ENCODE measurements at regions not wholly inside any gene's neighbourhood (a gene's known extent, or its start where the extent isn't known, plus 50 kb on each side); places are given as distances from the start of the nearest gene placed in this dataset.

DNA sequence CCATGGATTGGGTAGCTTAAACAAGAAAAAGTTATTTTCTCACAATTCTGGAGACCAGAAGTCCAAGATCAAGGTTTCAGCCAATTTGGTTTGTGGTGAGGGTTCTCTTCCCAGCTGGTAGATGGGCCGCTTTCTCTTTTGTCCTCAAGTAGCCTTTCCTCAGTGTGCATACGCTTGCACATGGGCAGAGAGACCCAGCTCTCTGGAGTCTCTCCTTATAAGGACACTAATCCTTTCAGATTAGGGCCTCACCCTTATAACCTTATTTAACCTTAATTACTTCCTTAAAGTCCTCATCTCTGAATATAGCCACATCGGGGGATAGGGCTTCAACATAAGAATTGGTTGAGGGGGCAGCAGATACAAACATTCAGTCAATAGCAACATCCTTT lies 68.4 kb upstream of the NLK start:
- DNase-seq = no peak

DNA sequence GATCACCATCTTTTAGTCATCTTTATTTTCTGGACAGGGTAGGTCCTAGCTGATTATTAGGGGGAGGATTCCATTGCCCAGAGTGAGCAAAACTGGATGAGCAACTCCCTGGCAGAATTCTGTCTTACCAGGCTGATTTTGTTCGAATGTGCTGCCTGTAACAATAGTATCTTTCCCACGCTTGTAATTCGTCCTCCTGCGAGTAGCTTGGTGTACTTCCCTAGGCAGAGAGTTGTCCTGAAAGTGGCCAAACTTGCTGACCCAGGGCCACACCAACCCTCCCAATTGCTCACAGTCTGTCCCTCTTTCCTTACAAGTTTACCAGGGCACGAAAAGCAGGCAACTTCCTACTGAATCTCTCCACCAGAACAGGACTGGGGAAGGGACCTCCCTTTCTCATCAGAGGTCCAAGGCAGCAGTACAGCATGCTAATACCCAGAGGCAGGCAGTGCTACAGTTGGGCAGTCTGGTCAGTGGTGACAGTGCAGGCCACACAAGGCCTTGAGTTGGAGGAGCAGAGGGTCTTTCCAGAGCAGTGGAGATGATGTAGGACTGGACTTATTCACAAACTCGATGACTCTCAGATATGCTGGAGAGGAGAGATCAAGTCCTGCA lies 67.8 kb upstream of the NLK start:
- no peak for DNase-seq

DNA sequence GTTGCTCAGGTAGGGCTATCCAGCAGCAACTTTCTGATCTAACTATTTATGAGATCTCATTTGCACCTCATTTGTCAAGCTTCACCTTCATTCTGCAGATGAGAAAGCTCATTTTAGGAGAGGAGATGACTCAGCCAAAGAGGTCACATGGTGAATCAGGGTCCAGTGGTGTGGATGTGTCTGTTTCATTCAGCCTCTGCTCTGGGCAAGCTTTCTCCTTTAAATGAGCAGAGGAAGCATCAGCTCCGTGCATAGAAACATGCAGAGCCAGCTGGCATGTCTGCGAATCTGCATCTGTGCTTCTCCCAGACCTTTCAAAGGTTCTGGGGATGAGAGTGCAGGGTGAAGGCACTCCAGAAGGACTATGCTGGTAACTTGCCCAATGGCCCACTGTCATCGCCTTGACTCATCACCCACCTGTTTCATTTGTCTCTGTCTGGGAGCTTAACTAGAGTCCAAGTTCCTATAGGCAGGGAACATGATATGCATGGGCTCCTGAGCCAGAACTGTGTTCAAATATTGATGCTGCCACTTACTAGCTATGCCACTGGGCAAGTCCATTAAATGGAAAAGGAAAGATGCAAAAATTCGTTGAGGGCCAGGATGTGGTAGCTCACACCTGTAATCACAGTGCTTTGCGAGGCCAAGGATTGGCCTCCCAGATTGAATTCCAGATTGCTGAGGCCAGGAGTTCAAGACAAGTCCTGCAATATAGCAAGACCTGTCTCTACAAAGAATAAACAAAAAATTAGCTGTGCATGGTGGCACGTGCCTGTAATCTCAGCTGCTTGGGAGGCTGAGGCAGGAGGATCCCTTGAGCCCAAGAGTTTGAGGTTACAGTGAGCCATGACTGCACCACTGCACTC lies 67.1 kb upstream of the NLK start:
- DNase-seq = no peak

DNA sequence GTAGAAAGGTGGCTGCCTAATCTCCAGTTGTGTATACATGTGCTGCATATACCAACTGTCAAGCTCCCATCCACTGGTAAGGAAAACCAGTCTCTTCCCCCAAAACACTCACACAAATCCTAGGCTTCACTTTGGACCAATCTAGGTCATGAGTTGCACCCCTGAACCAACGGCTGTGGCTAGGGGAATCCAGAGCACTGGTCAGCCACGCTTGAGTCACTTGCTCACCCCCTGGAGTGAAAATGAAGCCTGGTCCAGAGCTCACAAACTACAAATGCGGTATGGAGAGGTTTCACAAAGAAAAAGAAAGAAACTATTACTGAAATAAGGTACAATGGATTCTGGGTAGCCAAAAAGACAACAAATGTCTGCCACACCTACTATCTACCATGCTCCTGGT lies 66.1 kb upstream of the NLK start:
- DNase-seq = no peak

- no peak for DNase-seq
These were observed 64.5 kb upstream of the NLK start for GRCh38 chr17:27977751-27978688.

GRCh38 chr17:27978689-27979175 lies 63.7 kb upstream of the NLK start:
- DNase-seq = no peak

DNA sequence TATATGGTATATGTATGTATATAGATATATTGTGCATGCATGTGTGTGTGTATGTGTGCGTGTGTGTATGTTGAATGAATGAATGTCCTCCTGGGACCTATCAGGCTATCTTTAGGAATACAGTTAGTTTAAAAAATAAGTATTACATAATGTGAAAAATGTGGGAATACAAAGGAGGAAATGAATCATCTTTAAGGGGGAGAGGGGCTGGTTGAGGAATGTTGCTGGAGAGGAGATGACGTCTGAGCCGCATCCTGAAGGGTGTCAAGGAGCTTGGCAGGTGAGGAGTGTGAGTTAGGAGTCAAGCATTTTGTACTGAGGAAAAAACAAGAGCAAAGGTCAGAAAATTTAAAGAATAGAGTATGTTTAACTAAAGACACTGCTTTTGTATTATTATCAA lies 62.4 kb upstream of the NLK start:
- DNase-seq = no peak

GRCh38 chr17:27981978-27982377 lies 60.5 kb upstream of the NLK start:
- DNase-seq = no peak

DNA sequence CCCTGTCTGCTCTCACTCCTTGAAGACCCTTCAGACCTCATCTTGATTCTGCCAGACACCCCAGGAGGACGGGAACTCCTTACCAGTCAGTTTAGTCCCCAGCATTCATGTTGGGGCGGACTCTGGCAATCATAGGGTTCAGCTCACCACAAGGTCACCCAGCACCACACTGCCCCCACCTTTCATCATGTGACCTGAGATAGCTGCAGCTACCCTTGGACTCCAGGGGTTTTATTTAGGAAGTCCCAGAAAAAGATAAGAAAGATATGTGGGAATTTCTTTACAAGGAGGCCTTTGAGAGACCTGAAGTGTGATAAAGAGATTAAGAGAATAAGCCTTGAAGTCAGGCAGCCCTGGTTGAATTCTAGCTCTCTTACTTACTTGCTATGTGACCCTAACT lies 59.8 kb upstream of the NLK start:
- no peak for DNase-seq

DNA sequence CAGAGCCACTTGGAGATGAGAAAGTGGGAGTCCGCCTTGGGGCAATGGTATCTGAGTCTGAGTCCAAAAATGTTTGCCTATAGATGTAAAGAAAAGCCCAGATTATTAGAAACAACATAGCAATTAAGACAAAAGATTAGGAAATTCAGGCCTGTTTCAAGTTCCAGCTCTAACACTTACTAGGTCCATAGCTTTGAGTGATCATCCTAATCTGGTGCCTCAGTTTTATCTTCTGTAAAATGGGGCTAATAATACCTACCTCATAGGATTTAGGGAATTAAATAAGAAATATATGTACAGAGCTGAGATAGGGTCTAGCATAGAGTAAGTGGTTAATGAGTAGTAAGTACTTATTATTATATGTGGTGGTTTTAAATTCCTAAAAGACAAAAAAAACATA lies 58.6 kb upstream of the NLK start:
- no peak for DNase-seq

DNA sequence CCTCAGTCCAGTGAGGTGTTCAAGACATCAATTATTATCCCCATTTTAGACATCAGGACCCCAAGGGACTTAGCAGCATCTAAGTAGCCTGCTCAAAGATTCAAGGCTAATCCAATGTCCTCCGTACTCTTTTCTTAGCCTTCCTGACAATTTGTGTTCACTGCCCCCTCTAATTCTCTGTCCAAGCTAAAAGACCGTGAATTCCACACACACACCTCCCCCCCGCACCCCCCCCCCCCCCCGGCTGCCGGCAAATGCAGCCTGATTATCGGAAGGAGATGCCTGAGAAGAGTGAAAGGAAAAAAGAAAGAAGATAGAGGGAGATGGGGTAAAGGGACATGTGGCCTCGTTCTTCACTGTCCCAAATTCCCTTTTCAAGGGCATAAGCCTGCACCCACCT lies 58.1 kb upstream of the NLK start:
- no peak for DNase-seq

DNA sequence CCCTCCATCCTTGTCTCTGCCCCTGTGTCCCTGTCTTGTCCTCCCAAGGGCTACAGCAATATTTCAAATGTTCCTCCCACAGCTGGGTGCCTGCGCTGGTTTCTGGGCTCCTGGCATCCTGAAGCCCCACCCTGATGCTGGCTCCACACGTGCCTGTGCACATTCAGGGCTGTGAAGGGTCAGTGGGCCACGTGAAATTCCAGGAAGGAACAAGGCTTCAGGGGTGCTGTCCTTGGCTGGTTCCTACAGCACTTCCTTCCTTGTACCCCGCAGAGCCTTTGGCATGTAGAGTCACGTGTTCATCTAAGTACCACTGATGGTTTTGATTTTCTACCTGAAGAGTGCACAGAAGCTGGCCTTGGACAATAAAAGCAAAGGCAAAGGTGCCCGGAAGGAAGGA lies 57.7 kb upstream of the NLK start:
- no peak for DNase-seq

- no peak for DNase-seq
These were observed 57.2 kb upstream of the NLK start for GRCh38 chr17:27985306-27985705.

DNA sequence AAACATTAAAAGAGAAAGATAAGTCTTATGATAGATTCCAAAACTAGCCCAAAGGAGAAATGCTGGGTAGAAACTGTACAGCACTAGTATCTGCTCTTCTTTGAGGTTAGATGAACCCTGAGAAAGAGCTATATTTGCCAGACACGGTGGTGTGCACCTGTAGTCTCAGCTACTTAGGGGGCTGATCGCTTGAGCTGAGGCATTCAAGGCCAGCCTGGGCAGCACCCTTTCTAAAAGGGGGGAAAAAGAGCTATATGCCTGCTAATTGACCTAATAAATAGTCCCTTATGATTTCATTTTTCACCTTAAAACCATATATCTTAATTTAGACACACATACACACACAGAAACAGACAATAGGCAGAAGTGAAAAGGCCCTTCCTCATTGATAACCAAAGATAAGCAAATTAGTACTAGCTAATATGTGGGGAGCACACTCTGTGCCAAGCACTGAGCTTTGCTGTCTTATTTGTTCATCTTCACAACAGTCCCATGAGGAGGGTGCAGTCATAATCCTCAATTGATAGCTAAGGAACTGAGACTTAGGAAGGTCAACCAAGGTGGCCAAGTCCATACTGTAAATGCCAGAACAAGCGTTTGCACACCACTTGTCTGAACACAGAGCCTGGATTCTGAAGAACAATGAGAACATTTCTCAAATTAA lies 56.6 kb upstream of the NLK start:
- DNase-seq = no peak

DNA sequence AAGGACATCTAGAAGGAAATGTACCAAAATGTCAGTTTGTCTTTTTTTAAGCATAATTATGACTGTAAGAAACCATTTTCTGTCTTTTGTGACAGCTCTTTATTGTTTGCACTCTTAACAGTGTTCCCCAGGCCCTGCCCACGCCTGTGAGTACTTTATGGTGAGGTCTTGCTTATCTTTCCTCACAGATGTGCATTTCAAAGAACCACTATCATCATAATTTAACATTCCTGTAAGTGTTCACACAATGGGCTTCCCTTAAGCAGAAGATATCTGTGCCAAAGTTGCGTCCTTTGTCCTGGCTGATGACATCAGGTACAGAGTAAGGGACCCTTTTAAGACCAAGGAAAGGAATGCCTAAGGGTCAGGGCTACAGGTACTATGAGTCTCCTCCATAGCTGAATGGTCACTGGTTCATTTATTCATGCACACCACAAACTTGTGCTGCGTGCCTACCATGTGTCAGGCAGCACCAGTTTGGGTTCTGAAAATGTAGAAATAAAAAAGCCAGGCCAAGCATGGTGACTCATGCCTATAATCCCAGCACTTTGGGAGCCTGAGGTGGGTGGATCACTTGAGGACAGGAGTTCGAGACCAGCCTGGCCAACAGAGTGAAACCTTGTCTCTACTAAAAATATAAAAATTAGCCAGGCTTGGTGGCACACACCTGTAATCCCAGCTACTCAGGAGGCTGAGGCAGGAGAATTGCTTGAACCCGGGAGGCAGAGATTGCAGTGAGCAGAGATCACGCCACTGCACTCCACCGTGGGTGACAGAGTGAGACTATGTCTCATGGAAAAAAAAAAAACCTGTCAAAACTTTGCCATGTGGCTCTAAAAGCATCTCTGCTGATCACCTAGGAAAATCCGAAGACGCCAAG lies 55.4 kb upstream of the NLK start:
- DNase-seq = no peak

GRCh38 chr17:27989046-27989445 lies 53.4 kb upstream of the NLK start:
- no peak for DNase-seq

DNA sequence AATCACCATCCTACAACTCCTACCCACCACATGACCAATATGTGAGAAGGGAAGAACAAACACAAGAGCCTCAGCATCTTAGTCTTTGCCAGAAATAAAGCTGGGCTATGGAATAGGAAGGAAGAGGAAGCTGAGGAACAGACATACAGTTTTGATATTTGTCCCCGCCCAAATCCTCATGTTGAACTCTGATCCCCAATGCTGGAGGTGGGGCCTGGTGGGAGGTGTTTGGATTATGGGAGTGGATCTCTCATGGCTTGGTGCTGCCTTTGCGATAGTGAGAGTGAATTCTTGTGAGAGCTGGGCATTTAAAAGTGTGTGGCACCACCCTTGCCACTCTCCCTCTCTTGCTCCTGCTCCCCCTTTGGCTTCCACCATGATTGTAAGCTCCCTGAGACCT lies 52.4 kb upstream of the NLK start:
- DNase-seq = no peak

- no peak for DNase-seq
These were observed 51.5 kb upstream of the NLK start for GRCh38 chr17:27990979-27991378.

DNA sequence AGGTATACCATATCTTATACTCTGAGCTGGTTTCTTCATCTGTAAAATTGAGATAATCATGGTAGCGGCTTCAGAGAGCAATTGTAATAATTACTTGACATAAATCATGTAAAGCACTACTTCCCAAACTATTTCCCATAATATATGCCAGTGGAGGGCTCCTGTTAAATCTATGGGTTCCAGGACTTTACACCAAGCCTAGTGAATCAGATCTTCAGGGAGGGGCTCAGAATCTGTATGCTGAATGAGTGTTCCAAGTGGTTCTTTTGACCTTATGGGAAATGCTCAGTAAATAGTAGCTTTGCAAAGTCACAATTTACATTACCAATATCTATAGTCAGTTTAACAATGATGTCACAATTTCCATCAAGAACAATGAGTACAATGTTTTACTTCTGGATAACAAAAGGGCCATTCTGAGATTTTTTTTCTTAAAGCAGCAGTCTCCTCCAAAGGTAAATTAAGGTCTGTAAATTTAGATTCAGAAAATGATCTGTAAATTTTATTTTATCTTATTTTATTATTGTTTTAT lies 50.9 kb upstream of the NLK start:
- DNase-seq = no peak

All from COR-L47 (cell line).